IMR-90 (cell line): ENCODE measurements at regions not wholly inside any gene's neighbourhood (a gene's known extent, or its start where the extent isn't known, plus 50 kb on each side); places are given as distances from the start of the nearest gene placed in this dataset.

ENCODE experiments used
- ATAC-seq: fragments of 200-7000 bp; cut with Tn5 transposase; 2 replicates; pipeline ENCODE4 v1.9.1; 2020; ENCODE audit warnings: low read depth, mild to moderate bottlenecking, moderate library complexity
- BruUV-seq: library from RNA; stranded (reverse); fragments of 400-500 nt; replicated peaks from 2 replicates; lab custom pipeline; 2021; lab: Mats Ljungman, UMichigan
- CTCF ChIA-PET: fragments of 300-600 bp; formaldehyde crosslinking; extraction: SDS; loops from one replicate; lab custom pipeline; 2021; ENCODE audit warnings: antibody characterized with exemption; lab: Yijun Ruan, JAX
- POLR2A ChIA-PET: fragments of 300-600 bp; sonication (Branson Sonifier 250); formaldehyde crosslinking; loops from one replicate; lab custom pipeline; 2022; ENCODE audit warnings: antibody characterized with exemption; ENCODE audit not compliant: unreplicated experiment; lab: Charles Lee
- DNase-seq: peaks from one replicate; pipeline ENCODE4 v3.0.0; 2013
- H2AFZ ChIP-seq: replicated peaks from 2 replicates; pipeline ENCODE3; 2013; ENCODE audit warnings: low read length, mild to moderate bottlenecking; ENCODE audit not compliant: poor library complexity
- H2AK5ac ChIP-seq: 2 replicates; pipeline ENCODE4 v1.6.1; 2013; ENCODE audit warnings: low read depth, low read length, inconsistent platforms
- H2AK9ac ChIP-seq: replicated peaks from 2 replicates; pipeline ENCODE3; 2013; ENCODE audit warnings: mild to moderate bottlenecking, low read depth, low read length, moderate library complexity; ENCODE audit not compliant: poor library complexity
- H2BK120ac ChIP-seq: 2 replicates; pipeline ENCODE4 v1.6.1; 2013; ENCODE audit warnings: low read depth, low read length, inconsistent platforms
- H2BK15ac ChIP-seq: 3 replicates; pipeline ENCODE4 v1.6.1; 2013; ENCODE audit warnings: low read depth, low read length, inconsistent platforms
- H2BK20ac ChIP-seq: 2 replicates; pipeline ENCODE4 v1.6.1; 2013; ENCODE audit warnings: low read depth, mild to moderate bottlenecking, inconsistent platforms, low read length, moderate library complexity
- H2BK5ac ChIP-seq: 2 replicates; pipeline ENCODE4 v1.6.1; 2013; ENCODE audit warnings: mild to moderate bottlenecking, low read depth, low read length, inconsistent platforms; ENCODE audit not compliant: poor library complexity, severe bottlenecking
- H3K14ac ChIP-seq: replicated peaks from 2 replicates; pipeline ENCODE4 v1.6.1; 2013; ENCODE audit warnings: low read depth, low read length, inconsistent platforms
- H3K18ac ChIP-seq: 2 replicates; pipeline ENCODE4 v1.6.1; 2013; ENCODE audit warnings: low read depth, low read length, control low read depth
- H3K23ac ChIP-seq: 2 replicates; pipeline ENCODE4 v1.6.1; 2013; ENCODE audit warnings: low read depth, low read length, inconsistent platforms
- H3K27ac ChIP-seq: 2 replicates; pipeline ENCODE4 v1.5.1; 2013; ENCODE audit warnings: mild to moderate bottlenecking, control low read depth, low read length; ENCODE audit not compliant: insufficient read depth
- H3K27me3 ChIP-seq: 2 replicates; pipeline ENCODE4 v1.6.1; 2013; ENCODE audit warnings: low read length; ENCODE audit not compliant: control insufficient read depth, insufficient read depth
- H3K36me3 ChIP-seq: 2 replicates; pipeline ENCODE4 v1.6.1; 2013; ENCODE audit warnings: low read length, mixed read lengths; ENCODE audit not compliant: control insufficient read depth, insufficient read depth
- H3K4ac ChIP-seq: 2 replicates; pipeline ENCODE4 v1.6.1; 2013; ENCODE audit warnings: low read depth, low read length, inconsistent platforms
- H3K4me1 ChIP-seq: 2 replicates; pipeline ENCODE4 v1.6.1; 2013; ENCODE audit warnings: low read length, mixed read lengths; ENCODE audit not compliant: control insufficient read depth, insufficient read depth
- H3K4me2 ChIP-seq: 2 replicates; pipeline ENCODE4 v1.6.1; 2013; ENCODE audit warnings: low read depth, mild to moderate bottlenecking, control low read depth, low read length, moderate library complexity
- H3K4me3 ChIP-seq: 2 replicates; pipeline ENCODE4 v1.5.1; 2013; ENCODE audit warnings: low read depth, mild to moderate bottlenecking, control low read depth, low read length, moderate library complexity; ENCODE audit not compliant: insufficient read depth
- H3K56ac ChIP-seq: 2 replicates; pipeline ENCODE4 v1.6.1; 2013; ENCODE audit warnings: low read length, inconsistent platforms; ENCODE audit not compliant: insufficient read depth; ENCODE audit errors: extremely low read depth
- H3K79me1 ChIP-seq, 2 experiments: 2 replicates each; pipeline ENCODE4 v1.6.1; 2013; ENCODE audit warnings: low read length in 2 of 2, inconsistent platforms in 1 of 2, low read depth in 1 of 2
- H3K9ac ChIP-seq: 2 replicates; pipeline ENCODE4 v1.6.1; 2013; ENCODE audit warnings: low read depth, low read length, control low read depth
- H3K9me1 ChIP-seq: 2 replicates; pipeline ENCODE4 v1.6.1; 2013; ENCODE audit warnings: low read length, inconsistent platforms; ENCODE audit not compliant: insufficient read depth
- H3K9me3 ChIP-seq: 2 replicates; pipeline ENCODE4 v1.6.1; 2013; ENCODE audit warnings: low read length; ENCODE audit not compliant: control insufficient read depth, insufficient read depth
- H4K20me1 ChIP-seq: 2 replicates; pipeline ENCODE4 v1.6.1; 2013; ENCODE audit warnings: low read length, inconsistent platforms; ENCODE audit not compliant: insufficient read depth
- H4K5ac ChIP-seq: 2 replicates; pipeline ENCODE4 v1.6.1; 2013; ENCODE audit warnings: mild to moderate bottlenecking, low read depth, low read length, control low read depth
- H4K8ac ChIP-seq, 2 experiments: 2 replicates each; pipeline ENCODE4 v1.6.1; 2013; ENCODE audit warnings: low read depth in 2 of 2, low read length in 2 of 2, control low read depth in 1 of 2, inconsistent platforms in 1 of 2
- H4K91ac ChIP-seq: 2 replicates; pipeline ENCODE4 v1.6.1; 2013; ENCODE audit warnings: low read depth, low read length, inconsistent platforms; ENCODE audit not compliant: insufficient read depth
- BHLHE40 ChIP-seq: fragments of 150-350 bp; IDR thresholded peaks from 2 replicates; pipeline ENCODE4 v1.6.1; 2016; ENCODE audit warnings: mild to moderate bottlenecking, low read depth, low read length
- CEBPB ChIP-seq: IDR thresholded peaks from 2 replicates; pipeline ENCODE4 v1.6.1; 2012; ENCODE audit warnings: low read depth, low read length, improper control_type of control experiment
- CHD1 ChIP-seq: IDR thresholded peaks from 2 replicates; pipeline ENCODE4 v1.6.1; 2012; ENCODE audit warnings: low read depth, low read length, improper control_type of control experiment
- CTCF ChIP-seq: conservative IDR thresholded peaks from 2 replicates; pipeline ENCODE4 v1.5.1; 2012; ENCODE audit warnings: mild to moderate bottlenecking, low read depth, low read length, improper control_type of control experiment
- FOS ChIP-seq: fragments of 150-350 bp; IDR thresholded peaks from 2 replicates; pipeline ENCODE4 v1.6.1; 2016; ENCODE audit warnings: low read depth, low read length
- MAFK ChIP-seq: IDR thresholded peaks from 2 replicates; pipeline ENCODE4 v1.6.1; 2012; ENCODE audit warnings: low read depth, low read length, improper control_type of control experiment
- MAZ ChIP-seq: IDR thresholded peaks from 2 replicates; pipeline ENCODE4 v1.6.1; 2012; ENCODE audit warnings: low read depth, mild to moderate bottlenecking, low read length, improper control_type of control experiment, moderate library complexity, borderline replicate concordance
- MXI1 ChIP-seq: IDR thresholded peaks from 2 replicates; pipeline ENCODE4 v1.6.1; 2012; ENCODE audit warnings: low read depth, mild to moderate bottlenecking, low read length, moderate library complexity, borderline replicate concordance
- NFE2L2 ChIP-seq: fragments of 150-350 bp; IDR thresholded peaks from 2 replicates; pipeline ENCODE4 v1.6.1; 2016; ENCODE audit warnings: low read depth, mild to moderate bottlenecking, low read length
- POLR2A ChIP-seq: IDR thresholded peaks from 2 replicates; pipeline ENCODE4 v1.6.1; 2012; ENCODE audit warnings: mild to moderate bottlenecking, low read depth, low read length
- RAD21 ChIP-seq: IDR thresholded peaks from 2 replicates; pipeline ENCODE4 v1.6.1; 2012; ENCODE audit warnings: low read length, improper control_type of control experiment
- RCOR1 ChIP-seq: IDR thresholded peaks from 2 replicates; pipeline ENCODE4 v1.6.1; 2012; ENCODE audit warnings: mild to moderate bottlenecking, low read length, improper control_type of control experiment; ENCODE audit not compliant: insufficient replicate concordance
- RFX5 ChIP-seq: IDR thresholded peaks from 2 replicates; pipeline ENCODE4 v1.8.0; 2012; ENCODE audit warnings: low read depth, mild to moderate bottlenecking, low read length, moderate library complexity
- SMC3 ChIP-seq: fragments of 150-350 bp; IDR thresholded peaks from 2 replicates; pipeline ENCODE4 v1.6.1; 2016; ENCODE audit warnings: low read depth, mild to moderate bottlenecking, antibody characterized with exemption, low read length, moderate library complexity
- WGBS, 2 experiments: methylation state at CpG; one replicate each; pipeline versions ENCODE4 v1.1.5 to v1.1.7; 2013; ENCODE audit warnings: missing lambda C conversion rate in 2 of 2; ENCODE audit not compliant: insufficient read length in 1 of 2; ENCODE audit errors: extremely low coverage in 2 of 2; 5-methylcytosine and 5-hydroxymethylcytosine counted together
- dilution Hi-C: fragments of 300-500 bp; cut with HindIII; formaldehyde crosslinking; loops from one replicate; pipeline ENCODE4 v1.14.3; 2018; ENCODE audit warnings: low sequenced_read_pairs; ENCODE audit not compliant: unreplicated experiment
- in situ Hi-C: fragments of 300-500 bp; cut with MboI; formaldehyde crosslinking; loops from 3 replicates; pipeline ENCODE4 v1.14.3; 2019; ENCODE audit warnings: low sequenced_read_pairs, inconsistent platforms, mixed read lengths
- intact Hi-C: fragments of 100-400 bp; cut with micrococcal nuclease; formaldehyde crosslinking; loops from 2 replicates; pipeline ENCODE4 v1.10.0; 2022
- TF ChIP-seq, protein P1 (sequence below): fragments of 150-350 bp; IDR thresholded peaks from 2 replicates; pipeline ENCODE4 v1.6.1; 2016; ENCODE audit warnings: low read depth, mild to moderate bottlenecking, low read length, moderate library complexity, borderline replicate concordance
- TF ChIP-seq, protein P2 (sequence below): fragments of 150-350 bp; IDR thresholded peaks from 2 replicates; pipeline ENCODE4 v1.6.1; 2017; ENCODE audit warnings: mild to moderate bottlenecking, antibody characterized with exemption, low read length, low read depth

GRCh38 chr4:35300996-35301774, 943.1 kb downstream of the ARAP2 start:
- Histone ChIP-seq H3K9me3 (peaks cover 9% of the 10 kb centered on the region), H3K27me3 (no peaks in the 10 kb centered on the region), H3K14ac (no peak overlapping the region), H3K56ac (no peak overlapping the region), H3K18ac (no peak overlapping the region), H4K20me1 (no peaks in the 10 kb centered on the region), H2AFZ (no peak overlapping the region), H3K27ac (no peak overlapping the region), H2BK120ac (no peak overlapping the region), H3K36me3 (no peaks in the 10 kb centered on the region), H3K79me1 (no peaks in the 10 kb centered on the region), H3K4ac (no peak overlapping the region), H3K4me3 (no peak overlapping the region), H2BK5ac (no peak overlapping the region), H2BK15ac (no peak overlapping the region), H3K23ac (no peak overlapping the region), H3K9me1 (no peaks in the 10 kb centered on the region), H3K4me2 (no peak overlapping the region), H2AK9ac (no peak overlapping the region), H2BK20ac (no peak overlapping the region), H3K9ac (no peak overlapping the region), H4K91ac (no peak overlapping the region), H4K5ac (no peak overlapping the region), H2AK5ac (no peak overlapping the region), H3K4me1 (no peaks in the 10 kb centered on the region), H4K8ac (no peak overlapping the region)
- DNase-seq (no peak), ATAC-seq (no peak)
- TF ChIP-seq RCOR1 (no peak), MAFK (no peak), BHLHE40 (no peak), MAZ (no peak), NFE2L2 (no peak), RFX5 (no peak), SMC3 (no peak), MXI1 (no peak), CHD1 (no peak), CTCF (no peak), RAD21 (no peak), CEBPB (no peak), FOS (no peak), POLR2A (no peak)
- TF ChIP-seq, protein P1, sequence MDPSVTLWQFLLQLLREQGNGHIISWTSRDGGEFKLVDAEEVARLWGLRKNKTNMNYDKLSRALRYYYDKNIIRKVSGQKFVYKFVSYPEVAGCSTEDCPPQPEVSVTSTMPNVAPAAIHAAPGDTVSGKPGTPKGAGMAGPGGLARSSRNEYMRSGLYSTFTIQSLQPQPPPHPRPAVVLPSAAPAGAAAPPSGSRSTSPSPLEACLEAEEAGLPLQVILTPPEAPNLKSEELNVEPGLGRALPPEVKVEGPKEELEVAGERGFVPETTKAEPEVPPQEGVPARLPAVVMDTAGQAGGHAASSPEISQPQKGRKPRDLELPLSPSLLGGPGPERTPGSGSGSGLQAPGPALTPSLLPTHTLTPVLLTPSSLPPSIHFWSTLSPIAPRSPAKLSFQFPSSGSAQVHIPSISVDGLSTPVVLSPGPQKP: no peak
- TF ChIP-seq, protein P2, sequence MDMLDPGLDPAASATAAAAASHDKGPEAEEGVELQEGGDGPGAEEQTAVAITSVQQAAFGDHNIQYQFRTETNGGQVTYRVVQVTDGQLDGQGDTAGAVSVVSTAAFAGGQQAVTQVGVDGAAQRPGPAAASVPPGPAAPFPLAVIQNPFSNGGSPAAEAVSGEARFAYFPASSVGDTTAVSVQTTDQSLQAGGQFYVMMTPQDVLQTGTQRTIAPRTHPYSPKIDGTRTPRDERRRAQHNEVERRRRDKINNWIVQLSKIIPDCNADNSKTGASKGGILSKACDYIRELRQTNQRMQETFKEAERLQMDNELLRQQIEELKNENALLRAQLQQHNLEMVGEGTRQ: no peak
- WGBS, 2 experiments: no CpG with 5 or more reads among the region's 11 CpGs
- dilution Hi-C loops (no loop called here), intact Hi-C loops (no loop called here), in situ Hi-C loops (no loop called here)
- BruUV-seq: no TSS peak
- ChIA-PET POLR2A (no interaction called here), CTCF (no interaction called here)
